Esophagus squamous epithelium (tissue), 5 donors: ENCODE measurements at regions not wholly inside any gene's neighbourhood (a gene's known extent, or its start where the extent isn't known, plus 50 kb on each side); places are given as distances from the start of the nearest gene placed in this dataset.

ENCODE experiments used
- DNase-seq: peaks from one replicate; lab custom pipeline; 2025; lab: John Stamatoyannopoulos, UW
- H3K27ac ChIP-seq, 4 donors: fragments of 200-600 bp; sonication (generic); one replicate each; pipeline ENCODE4 v1.5.1; 2016 to 2019; ENCODE audit warnings: mild to moderate bottlenecking in 1 of 4
- H3K27me3 ChIP-seq, 4 donors: fragments of 200-600 bp; sonication (generic); 1 replicate in 3 of 4; 2 replicates in 1 of 4; pipeline versions ENCODE4 v1.5.1 to v1.6.0; 2017 to 2021; ENCODE audit warnings: antibody characterized with exemption in 1 of 4
- H3K36me3 ChIP-seq, 3 donors: fragments of 200-600 bp; sonication (generic); one replicate each; pipeline ENCODE4 v1.5.1; 2016 to 2019
- H3K4me1 ChIP-seq, 3 donors: fragments of 200-600 bp; sonication (generic); one replicate each; pipeline ENCODE4 v1.5.1; 2017 to 2019
- H3K4me3 ChIP-seq, 4 donors: fragments of 200-600 bp; sonication (generic); 1 replicate in 3 of 4; 2 replicates in 1 of 4; pipeline ENCODE4 v1.5.1; 2016 to 2019; ENCODE audit warnings: mild to moderate bottlenecking in 2 of 4, moderate library complexity in 1 of 4
- H3K9me3 ChIP-seq, 3 donors: fragments of 200-600 bp; sonication (generic); one replicate each; pipeline ENCODE4 v1.5.1; 2016 to 2019
- CTCF ChIP-seq, 6 experiments: fragments of 450-650 bp in 4 of 6; fragments of 200-600 bp in 2 of 6; sonication (generic) in 2 of 6; IDR thresholded peaks; one replicate each; pipeline ENCODE4 v1.5.1; 2016 to 2019; ENCODE audit warnings: antibody characterized with exemption in 6 of 6, mild to moderate bottlenecking in 4 of 6, moderate library complexity in 4 of 6
- POLR2A ChIP-seq, 4 donors: fragments of 450-650 bp; IDR thresholded peaks; one replicate each; pipeline ENCODE4 v1.6.1; 2017; ENCODE audit warnings: antibody characterized with exemption in 4 of 4, mild to moderate bottlenecking in 4 of 4, moderate library complexity in 3 of 4
- WGBS, 2 donors: methylation state at CpG; one replicate each; pipeline ENCODE4 v1.1.5; 2018; 5-methylcytosine and 5-hydroxymethylcytosine counted together
- intact Hi-C: fragments of 100-400 bp; cut with DNase I; formaldehyde crosslinking; loops from one replicate; pipeline ENCODE4 v1.15.0; 2022
- donor health status: DM: yes; HTN: yes; CAD: no.

GRCh38 chr12:69056743-69057515, 124.0 kb upstream of the CPM start:
- Histone ChIP-seq H3K4me1 (peaks cover 0 to 9% (median 0%) of the 10 kb centered on the region in 3 donors), H3K36me3 (no peaks in the 10 kb centered on the region), H3K27ac (no peak overlapping the region), H3K4me3 (no peak overlapping the region), H3K27me3 (no peaks in the 10 kb centered on the region), H3K9me3 (no peaks in the 10 kb centered on the region)
- intact Hi-C loops, result no loop called here
- WGBS, 2 donors, result 23 to 38% methylated on average over 2 of the region's 2 CpGs
- no peak for DNase-seq
- TF ChIP-seq CTCF (IDR thresholded peaks at IDR 0.05), result no peak
- TF ChIP-seq POLR2A (IDR thresholded peaks at IDR 0.05), result no peak

GRCh38 chr12:69057742-69058141, 124.8 kb upstream of the CPM start:
- no peak for DNase-seq
- no peak overlapping the region for H3K4me3 ChIP-seq
- H3K27ac ChIP-seq, result no peak overlapping the region
- TF ChIP-seq CTCF (IDR thresholded peaks at IDR 0.05) (no peak), POLR2A (IDR thresholded peaks at IDR 0.05) (no peak)
- H3K36me3 ChIP-seq, result no peaks in the 10 kb centered on the region
- no peaks in the 10 kb centered on the region for H3K27me3 ChIP-seq
- no peaks in the 10 kb centered on the region for H3K9me3 ChIP-seq
- intact Hi-C loops, result no loop called here
- WGBS, 2 donors, result 70 to 79% methylated on average over 3 of the region's 3 CpGs
- H3K4me1 ChIP-seq, result peaks cover 0 to 4% (median 0%) of the 10 kb centered on the region in 3 donors

DNA sequence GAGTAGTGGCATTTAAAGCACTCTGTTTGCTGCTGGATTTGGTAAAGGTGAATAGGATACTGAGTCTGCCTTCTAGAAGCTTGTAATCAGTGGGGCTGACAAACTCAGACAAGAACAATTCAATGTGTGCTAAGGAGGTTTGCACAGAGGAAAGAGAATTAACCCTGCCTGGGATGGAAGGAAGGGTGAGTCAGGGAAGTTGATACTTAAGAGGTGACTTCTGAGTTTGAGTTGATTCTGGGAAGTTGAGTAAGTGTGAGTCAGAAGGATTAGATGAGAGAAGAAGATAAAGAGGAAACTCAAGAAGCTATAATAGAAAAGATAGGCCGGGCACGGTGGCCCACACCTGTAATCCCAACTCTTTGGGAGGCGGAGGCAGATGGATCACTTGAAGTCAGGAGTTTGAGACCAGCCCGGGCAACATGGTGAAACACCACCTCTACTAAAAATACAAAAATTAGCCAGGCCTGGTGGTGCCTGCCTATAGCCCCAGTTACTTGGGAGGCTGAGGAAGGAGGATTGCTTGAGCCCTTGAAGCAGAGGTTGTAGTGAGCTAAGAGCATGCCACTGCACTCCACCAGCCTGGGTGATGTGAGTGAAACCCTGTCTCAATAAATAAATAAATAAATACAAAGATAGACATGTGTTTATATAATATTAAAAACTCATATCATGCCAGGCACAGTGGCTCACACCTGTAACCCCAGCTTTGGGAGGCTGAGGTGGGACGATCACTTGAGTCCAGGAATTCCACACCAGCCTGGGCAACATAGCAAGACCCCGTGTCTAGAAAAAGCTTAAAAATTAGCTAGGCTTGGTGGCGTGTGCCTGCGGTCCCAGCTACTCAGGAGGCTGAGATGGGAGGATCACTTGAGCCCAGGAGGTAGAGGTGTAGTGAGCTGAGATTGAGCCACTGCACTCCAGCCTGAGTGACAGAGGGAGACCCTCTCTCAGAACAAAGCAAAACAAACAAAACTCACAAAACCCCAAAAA, 126.8 kb upstream of the CPM start:
- H3K27ac ChIP-seq, result no peak overlapping the region
- TF ChIP-seq POLR2A (IDR thresholded peaks at IDR 0.05), result no peak
- TF ChIP-seq CTCF (IDR thresholded peaks at IDR 0.05), result no peak
- WGBS, 2 donors, result 63 to 75% methylated on average over 8 of the region's 8 CpGs
- intact Hi-C loops, result no loop called here
- H3K4me1 ChIP-seq, result no peaks in the 10 kb centered on the region
- H3K4me3 ChIP-seq, result no peak overlapping the region
- no peak for DNase-seq
- H3K9me3 ChIP-seq, result no peaks in the 10 kb centered on the region
- no peaks in the 10 kb centered on the region for H3K27me3 ChIP-seq
- no peaks in the 10 kb centered on the region for H3K36me3 ChIP-seq

GRCh38 chr12:69061574-69061973, 128.6 kb upstream of the CPM start:
- no peaks in the 10 kb centered on the region for H3K4me1 ChIP-seq
- intact Hi-C loops, result no loop called here
- no peak overlapping the region for H3K4me3 ChIP-seq
- H3K27ac ChIP-seq, result no peak overlapping the region
- no peak for DNase-seq
- H3K9me3 ChIP-seq, result no peaks in the 10 kb centered on the region
- TF ChIP-seq POLR2A (IDR thresholded peaks at IDR 0.05) (no peak), CTCF (IDR thresholded peaks at IDR 0.05) (no peak)
- H3K27me3 ChIP-seq, result no peaks in the 10 kb centered on the region
- 40 to 64% methylated on average over 1 of the region's 1 CpG for WGBS, 2 donors
- no peaks in the 10 kb centered on the region for H3K36me3 ChIP-seq
